ENCODE measurements at regions not wholly inside any gene's neighbourhood (a gene's known extent, or its start where the extent isn't known, plus 50 kb on each side); places are given as distances from the start of the nearest gene placed in this dataset.

DNA sequence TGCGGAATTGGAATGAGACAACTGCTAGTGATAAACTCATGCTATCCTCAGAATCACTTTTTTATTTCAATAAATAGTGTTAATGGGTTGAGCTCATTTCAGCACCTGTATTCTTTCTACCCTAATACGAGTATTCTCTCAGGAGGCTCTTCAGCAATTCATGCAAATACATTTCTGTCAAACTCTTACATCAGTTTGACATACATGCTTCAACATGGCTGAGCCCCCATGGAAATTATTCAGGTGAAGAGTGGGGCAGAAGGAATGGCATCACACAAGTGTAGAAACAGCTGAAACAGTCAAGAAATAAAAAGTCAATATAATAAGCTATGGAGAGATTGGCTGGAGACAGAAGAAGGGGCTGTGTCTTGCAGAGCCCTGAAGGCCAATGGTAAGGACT, 77.8 kb upstream of the SNX19 start:
- ATAC-seq (ENCODE audit: insufficient read depth, low read depth), result no peak
- no peaks in the 10 kb centered on the region for H3K4me1 ChIP-seq (ENCODE audit: insufficient read depth, low read length)
- H3K9ac ChIP-seq (ENCODE audit: low read depth, low read length), result no peak overlapping the region
- no peak overlapping the region for H3K4me2 ChIP-seq (ENCODE audit: insufficient read depth, low read length)
- H3K4me3 ChIP-seq (ENCODE audit: low read depth in 1 of 2, low read length in 2 of 2), result no peak overlapping the region
- H3K9me3 ChIP-seq (ENCODE audit: insufficient read depth, low read length, severe bottlenecking), result no peaks in the 10 kb centered on the region
- H3K79me2 ChIP-seq (ENCODE audit: insufficient read depth, low read length), result no peaks in the 10 kb centered on the region
- TF ChIP-seq, protein P1, sequence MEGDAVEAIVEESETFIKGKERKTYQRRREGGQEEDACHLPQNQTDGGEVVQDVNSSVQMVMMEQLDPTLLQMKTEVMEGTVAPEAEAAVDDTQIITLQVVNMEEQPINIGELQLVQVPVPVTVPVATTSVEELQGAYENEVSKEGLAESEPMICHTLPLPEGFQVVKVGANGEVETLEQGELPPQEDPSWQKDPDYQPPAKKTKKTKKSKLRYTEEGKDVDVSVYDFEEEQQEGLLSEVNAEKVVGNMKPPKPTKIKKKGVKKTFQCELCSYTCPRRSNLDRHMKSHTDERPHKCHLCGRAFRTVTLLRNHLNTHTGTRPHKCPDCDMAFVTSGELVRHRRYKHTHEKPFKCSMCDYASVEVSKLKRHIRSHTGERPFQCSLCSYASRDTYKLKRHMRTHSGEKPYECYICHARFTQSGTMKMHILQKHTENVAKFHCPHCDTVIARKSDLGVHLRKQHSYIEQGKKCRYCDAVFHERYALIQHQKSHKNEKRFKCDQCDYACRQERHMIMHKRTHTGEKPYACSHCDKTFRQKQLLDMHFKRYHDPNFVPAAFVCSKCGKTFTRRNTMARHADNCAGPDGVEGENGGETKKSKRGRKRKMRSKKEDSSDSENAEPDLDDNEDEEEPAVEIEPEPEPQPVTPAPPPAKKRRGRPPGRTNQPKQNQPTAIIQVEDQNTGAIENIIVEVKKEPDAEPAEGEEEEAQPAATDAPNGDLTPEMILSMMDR (IDR thresholded peaks at IDR 0.05; ENCODE audit: borderline replicate concordance, extremely low read depth, low read length, poor library complexity, severe bottlenecking), result no peak
- TF ChIP-seq EZH2 (IDR thresholded peaks at IDR 0.05; ENCODE audit: borderline replicate concordance, low read depth, low read length, severe bottlenecking), result no peak
- H3K36me3 ChIP-seq (ENCODE audit: insufficient read depth, low read length), result no peaks in the 10 kb centered on the region
- H2AFZ ChIP-seq (ENCODE audit: low read depth, low read length), result no peak overlapping the region
- H3K27me3 ChIP-seq (ENCODE audit: insufficient read depth, low read length, poor library complexity), result no peaks in the 10 kb centered on the region
- H4K20me1 ChIP-seq (ENCODE audit: insufficient read depth, low read length), result no peaks in the 10 kb centered on the region
- no peak overlapping the region for H3K27ac ChIP-seq (ENCODE audit: low read length)
- DNase-seq, result no peak

DNA sequence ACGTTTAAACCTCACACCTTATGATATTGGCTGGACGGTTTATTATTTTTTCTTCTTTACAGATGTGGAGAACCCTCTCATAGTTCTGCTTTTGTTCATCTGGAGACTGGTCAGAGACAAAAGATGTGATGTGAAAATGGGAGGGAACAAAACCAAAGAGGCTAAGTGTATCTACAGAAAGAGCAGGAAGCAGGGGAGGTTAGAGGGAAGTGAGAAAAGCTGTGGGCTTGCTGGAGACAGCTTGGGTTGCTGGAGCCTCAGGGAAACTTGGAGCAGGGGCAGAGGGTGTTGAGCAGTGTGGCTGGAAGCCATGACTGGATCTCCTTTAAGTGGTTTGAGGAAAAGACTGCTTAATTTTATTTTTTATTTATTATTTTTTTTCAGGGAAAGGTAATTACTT, 79.0 kb upstream of the SNX19 start:
- Histone ChIP-seq H3K36me3 (ENCODE audit: insufficient read depth, low read length) (no peaks in the 10 kb centered on the region), H3K4me1 (ENCODE audit: insufficient read depth, low read length) (no peaks in the 10 kb centered on the region), H3K79me2 (ENCODE audit: insufficient read depth, low read length) (no peaks in the 10 kb centered on the region), H3K4me3 (ENCODE audit: low read depth in 1 of 2, low read length in 2 of 2) (no peak overlapping the region), H3K9me3 (ENCODE audit: insufficient read depth, low read length, severe bottlenecking) (no peaks in the 10 kb centered on the region), H3K9ac (ENCODE audit: low read depth, low read length) (no peak overlapping the region), H4K20me1 (ENCODE audit: insufficient read depth, low read length) (no peaks in the 10 kb centered on the region), H2AFZ (ENCODE audit: low read depth, low read length) (no peak overlapping the region), H3K27ac (ENCODE audit: low read length) (no peak overlapping the region), H3K27me3 (ENCODE audit: insufficient read depth, low read length, poor library complexity) (no peaks in the 10 kb centered on the region), H3K4me2 (ENCODE audit: insufficient read depth, low read length) (no peak overlapping the region)
- no peak for TF ChIP-seq EZH2 (IDR thresholded peaks at IDR 0.05; ENCODE audit: borderline replicate concordance, low read depth, low read length, severe bottlenecking)
- TF ChIP-seq, protein P1 (IDR thresholded peaks at IDR 0.05; ENCODE audit: borderline replicate concordance, extremely low read depth, low read length, poor library complexity, severe bottlenecking), result no peak
- DNase-seq (no peak), ATAC-seq (ENCODE audit: insufficient read depth, low read depth) (no peak)

DNA sequence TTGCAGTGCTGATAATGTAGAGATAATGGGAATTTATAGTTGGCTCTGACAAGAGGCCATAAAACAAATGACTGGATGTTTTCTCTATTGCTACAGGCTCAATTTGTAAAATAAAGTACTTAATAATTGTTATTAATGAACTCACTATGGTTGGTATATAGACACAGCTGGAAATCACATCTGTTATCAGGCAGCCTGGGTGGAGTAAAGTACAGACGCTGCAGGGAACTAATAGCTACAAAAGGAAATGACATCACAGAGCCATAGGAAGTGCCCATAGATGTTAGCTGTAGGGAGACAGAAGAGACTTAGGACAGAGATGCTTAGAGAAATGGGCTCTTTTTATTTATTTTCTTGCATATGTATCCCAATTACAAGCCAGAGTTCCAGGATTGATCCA, 81.0 kb upstream of the SNX19 start:
- TF ChIP-seq, protein P1 (IDR thresholded peaks at IDR 0.05; ENCODE audit: borderline replicate concordance, extremely low read depth, low read length, poor library complexity, severe bottlenecking), result no peak
- TF ChIP-seq EZH2 (IDR thresholded peaks at IDR 0.05; ENCODE audit: borderline replicate concordance, low read depth, low read length, severe bottlenecking), result no peak
- H3K9ac ChIP-seq (ENCODE audit: low read depth, low read length), result no peak overlapping the region
- no peaks in the 10 kb centered on the region for H3K27me3 ChIP-seq (ENCODE audit: insufficient read depth, low read length, poor library complexity)
- no peak overlapping the region for H3K27ac ChIP-seq (ENCODE audit: low read length)
- no peak overlapping the region for H3K4me2 ChIP-seq (ENCODE audit: insufficient read depth, low read length)
- no peaks in the 10 kb centered on the region for H4K20me1 ChIP-seq (ENCODE audit: insufficient read depth, low read length)
- DNase-seq, result no peak
- H3K79me2 ChIP-seq (ENCODE audit: insufficient read depth, low read length), result no peaks in the 10 kb centered on the region
- no peak overlapping the region for H3K4me3 ChIP-seq (ENCODE audit: low read depth in 1 of 2, low read length in 2 of 2)
- H3K4me1 ChIP-seq (ENCODE audit: insufficient read depth, low read length), result no peaks in the 10 kb centered on the region
- H2AFZ ChIP-seq (ENCODE audit: low read depth, low read length), result no peak overlapping the region
- no peaks in the 10 kb centered on the region for H3K36me3 ChIP-seq (ENCODE audit: insufficient read depth, low read length)
- ATAC-seq (ENCODE audit: insufficient read depth, low read depth), result no peak
- H3K9me3 ChIP-seq (ENCODE audit: insufficient read depth, low read length, severe bottlenecking), result no peaks in the 10 kb centered on the region

DNA sequence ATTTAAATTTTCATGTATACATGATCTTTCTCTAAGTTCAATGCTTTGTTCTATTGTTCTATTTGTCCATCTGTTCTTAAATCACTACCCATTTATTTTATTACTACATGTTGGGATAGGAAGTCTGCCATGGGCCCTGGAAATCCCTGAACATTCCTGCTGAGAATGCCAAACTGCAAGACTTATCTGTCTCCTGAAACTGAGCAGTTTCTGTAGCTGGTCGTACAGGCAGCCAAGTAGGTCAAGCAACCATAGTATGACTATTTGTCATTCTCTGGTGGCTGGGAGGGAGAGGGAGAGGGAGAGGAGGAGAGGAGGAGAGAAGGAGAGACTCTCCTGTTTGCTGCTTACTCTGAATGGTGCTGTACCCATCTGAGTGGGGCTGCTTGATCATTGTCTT, 82.8 kb upstream of the SNX19 start:
- H3K27ac ChIP-seq (ENCODE audit: low read length), result no peak overlapping the region
- no peak for TF ChIP-seq EZH2 (IDR thresholded peaks at IDR 0.05; ENCODE audit: borderline replicate concordance, low read depth, low read length, severe bottlenecking)
- TF ChIP-seq, protein P1 (IDR thresholded peaks at IDR 0.05; ENCODE audit: borderline replicate concordance, extremely low read depth, low read length, poor library complexity, severe bottlenecking), result no peak
- no peaks in the 10 kb centered on the region for H3K36me3 ChIP-seq (ENCODE audit: insufficient read depth, low read length)
- no peak overlapping the region for H3K4me2 ChIP-seq (ENCODE audit: insufficient read depth, low read length)
- no peaks in the 10 kb centered on the region for H3K27me3 ChIP-seq (ENCODE audit: insufficient read depth, low read length, poor library complexity)
- no peak overlapping the region for H3K9ac ChIP-seq (ENCODE audit: low read depth, low read length)
- no peaks in the 10 kb centered on the region for H3K9me3 ChIP-seq (ENCODE audit: insufficient read depth, low read length, severe bottlenecking)
- H4K20me1 ChIP-seq (ENCODE audit: insufficient read depth, low read length), result no peaks in the 10 kb centered on the region
- no peaks in the 10 kb centered on the region for H3K4me1 ChIP-seq (ENCODE audit: insufficient read depth, low read length)
- no peak overlapping the region for H3K4me3 ChIP-seq (ENCODE audit: low read depth in 1 of 2, low read length in 2 of 2)
- H3K79me2 ChIP-seq (ENCODE audit: insufficient read depth, low read length), result no peaks in the 10 kb centered on the region
- no peak for DNase-seq
- ATAC-seq (ENCODE audit: insufficient read depth, low read depth), result no peak
- H2AFZ ChIP-seq (ENCODE audit: low read depth, low read length), result no peak overlapping the region
